Left cardiac atrium (tissue), 4 donors: ENCODE measurements at regions not wholly inside any gene's neighbourhood (a gene's known extent, or its start where the extent isn't known, plus 50 kb on each side); places are given as distances from the start of the nearest gene placed in this dataset.

Experiments
- ATAC-seq, 2 donors: fragments of 200-7000 bp; cut with Tn5 transposase; one replicate each; pipeline ENCODE4 v1.9.1; 2020; ENCODE audit warnings: mild to moderate bottlenecking in 2 of 2, moderate library complexity in 2 of 2
- DNase-seq: peaks from one replicate; pipeline ENCODE4 v3.0.0-alpha.2; 2020
- intact Hi-C, 2 donors: fragments of 100-400 bp; cut with DNase I; formaldehyde crosslinking; loops; one replicate each; pipeline versions ENCODE4 v1.14.1 to v1.15.1; 2022 to 2023
- donor health status: DM: no; HTN: yes; CAD: no.
- donor health status: DM: no; HTN: yes; CAD: no; lungs with severe emphysema.
- donor health status: DM: yes; HTN: yes; CAD: no.
- donor health status: Dilated cardiomyopathy.

DNA sequence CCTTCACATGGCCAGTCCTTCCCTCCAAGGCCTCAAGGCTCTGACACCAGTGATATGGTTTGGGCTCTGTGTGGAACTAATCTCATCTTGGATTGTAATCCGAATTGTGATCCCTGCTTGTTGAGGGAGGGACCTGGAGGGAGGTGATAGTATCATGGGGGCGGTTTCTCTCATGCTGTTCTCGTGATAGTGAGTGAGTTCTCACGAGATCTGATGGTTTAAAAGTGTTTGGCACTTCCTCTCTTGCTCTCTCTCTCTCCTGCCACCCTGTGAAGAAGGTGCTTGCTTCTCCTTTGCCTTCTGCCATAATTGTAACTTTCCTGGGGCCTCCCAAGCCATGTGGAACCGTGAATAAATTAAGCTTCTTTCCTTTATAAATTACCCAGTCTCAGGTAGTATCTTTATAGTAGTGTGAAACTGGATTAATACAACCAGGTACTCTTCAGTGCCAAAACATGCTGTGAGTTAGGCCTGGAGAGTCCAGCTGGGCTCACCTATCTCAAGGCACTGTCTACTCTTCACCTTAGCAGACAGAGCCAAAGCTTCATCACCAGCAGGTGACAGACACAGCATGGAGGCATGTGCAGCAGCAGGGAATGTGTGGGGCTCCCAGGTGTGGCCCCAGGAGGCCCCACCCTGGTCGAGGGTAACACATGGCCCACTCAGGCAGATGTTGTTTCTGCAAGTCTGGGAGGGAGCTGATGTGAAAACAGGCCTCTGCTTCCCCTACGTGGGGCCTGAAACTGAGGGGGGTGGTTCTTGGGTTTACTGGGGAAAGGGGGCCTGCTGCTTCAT, 97.5 kb upstream of the CDYL start:
- intact Hi-C loops = no loop called here
- ATAC-seq (no peak), DNase-seq (no peak)

DNA sequence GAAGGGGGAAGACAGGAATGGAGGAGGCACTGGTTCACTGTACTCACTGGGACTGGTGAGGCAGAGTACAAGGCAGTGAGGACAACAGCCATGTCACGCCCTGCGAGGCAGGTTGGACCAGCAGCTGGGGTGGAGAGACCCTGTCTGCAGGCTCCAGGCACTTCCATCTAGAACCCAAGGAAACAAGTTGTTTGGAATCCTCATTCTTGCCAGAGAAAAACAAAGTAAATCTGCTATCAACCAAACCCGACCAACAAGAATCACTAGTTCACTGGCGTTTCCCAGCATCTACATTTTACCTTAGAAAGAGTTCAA, 98.5 kb upstream of the CDYL start:
- ATAC-seq = no peak
- intact Hi-C loops = no loop called here

DNA sequence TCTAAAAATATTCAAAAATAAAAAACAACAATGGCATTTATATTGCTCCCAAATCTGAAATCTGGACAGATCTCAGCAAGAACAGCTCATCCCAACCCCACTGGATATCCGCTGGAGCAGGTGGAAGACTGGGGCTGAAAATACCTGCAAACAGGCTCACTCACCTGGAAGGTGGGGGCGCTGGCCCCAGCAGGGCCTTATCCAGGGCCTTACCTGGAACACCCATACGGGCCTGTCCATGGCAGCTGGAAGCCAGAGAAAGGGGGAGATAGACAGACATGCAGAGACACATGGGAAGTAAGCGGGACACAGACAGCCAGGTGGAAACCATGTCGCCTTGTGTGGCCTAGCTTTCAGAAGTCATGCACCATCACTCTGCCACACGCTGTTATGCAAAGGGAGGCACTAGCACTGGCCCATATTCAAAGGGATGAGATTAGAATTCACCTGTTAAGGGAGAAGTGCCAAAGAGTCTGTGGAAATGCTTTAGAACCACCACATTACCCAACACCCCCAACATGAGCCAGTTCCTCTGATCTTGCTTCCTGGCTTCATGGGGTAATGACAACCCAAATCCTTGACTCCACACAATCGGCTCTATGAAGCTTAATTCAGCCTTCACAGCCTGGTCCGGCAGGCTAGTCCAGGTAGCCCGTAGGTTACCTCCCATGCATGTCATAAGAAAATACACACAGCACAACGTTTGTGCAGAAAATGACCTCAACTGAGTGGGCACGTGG, 99.0 kb upstream of the CDYL start:
- intact Hi-C loops = no loop called here
- ATAC-seq = no peak
- DNase-seq = no peak

More for the DNA sequence above, 98.5 kb upstream of the CDYL start:
- no peak for DNase-seq

DNA sequence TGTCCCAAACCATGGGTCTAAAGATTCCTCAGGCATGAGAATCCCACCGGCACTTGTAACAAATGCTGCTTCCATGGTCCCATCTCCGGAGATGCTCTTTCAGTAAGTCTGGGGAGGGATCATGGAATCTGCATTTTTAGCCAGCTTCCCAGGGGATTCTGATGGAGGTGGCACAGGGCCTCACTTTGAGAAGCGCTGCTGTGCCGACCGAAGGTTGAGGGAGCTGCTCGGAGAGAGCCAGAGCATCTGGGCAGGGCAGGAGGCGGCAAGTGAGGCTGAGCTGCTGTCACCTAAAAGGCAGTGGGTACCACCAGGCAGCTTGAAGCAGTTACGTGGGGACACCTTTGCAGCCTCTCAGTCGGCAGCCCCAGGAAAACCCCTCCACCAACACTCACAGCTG, 100.2 kb upstream of the CDYL start:
- DNase-seq (no peak), ATAC-seq (no peak)

DNA sequence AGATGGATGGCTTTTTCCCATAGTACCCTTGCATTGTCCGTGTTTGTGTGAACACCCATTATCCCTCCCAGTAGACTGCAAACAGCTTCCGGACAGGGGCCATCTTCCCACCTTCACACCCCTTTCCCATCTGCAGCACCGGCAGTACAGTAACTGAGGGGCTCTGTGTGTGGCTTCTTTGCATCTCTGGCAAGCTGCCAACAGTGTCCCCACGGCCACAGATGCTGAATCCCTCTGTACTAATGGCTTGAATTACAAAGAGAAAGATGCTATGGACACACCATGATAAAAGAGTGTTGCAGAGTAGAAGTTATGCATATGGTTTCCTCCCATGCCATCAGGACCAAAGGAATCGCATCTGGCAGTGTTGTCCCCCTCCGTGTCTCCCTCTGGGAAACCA, 101.1 kb upstream of the CDYL start:
- ATAC-seq (no peak), DNase-seq (no peak)
- intact Hi-C loops = no loop called here

More for the DNA sequence above, 100.2 kb upstream of the CDYL start:
- intact Hi-C loops = no loop called here

DNA sequence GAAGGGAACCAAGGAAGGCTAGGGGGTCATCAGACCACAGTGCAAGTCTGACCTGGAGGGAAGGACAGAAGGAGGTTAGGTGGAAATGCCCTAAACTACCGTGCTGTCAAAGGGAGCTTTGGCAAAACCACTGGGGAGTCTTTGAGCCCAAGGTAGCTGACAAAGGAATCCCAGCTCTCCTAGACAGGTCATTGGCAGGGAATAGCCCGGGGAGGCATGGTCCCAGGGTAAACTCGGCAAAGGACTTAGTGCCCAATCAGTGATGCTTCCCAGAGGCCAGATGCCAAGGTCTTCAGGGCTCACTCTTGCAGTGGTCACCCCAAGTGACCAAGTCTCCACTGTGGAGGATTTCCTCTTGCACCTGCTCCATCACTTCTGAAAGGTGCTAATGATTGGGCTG, 102.3 kb upstream of the CDYL start:
- DNase-seq = no peak
- ATAC-seq = no peak
- intact Hi-C loops = no loop called here

DNA sequence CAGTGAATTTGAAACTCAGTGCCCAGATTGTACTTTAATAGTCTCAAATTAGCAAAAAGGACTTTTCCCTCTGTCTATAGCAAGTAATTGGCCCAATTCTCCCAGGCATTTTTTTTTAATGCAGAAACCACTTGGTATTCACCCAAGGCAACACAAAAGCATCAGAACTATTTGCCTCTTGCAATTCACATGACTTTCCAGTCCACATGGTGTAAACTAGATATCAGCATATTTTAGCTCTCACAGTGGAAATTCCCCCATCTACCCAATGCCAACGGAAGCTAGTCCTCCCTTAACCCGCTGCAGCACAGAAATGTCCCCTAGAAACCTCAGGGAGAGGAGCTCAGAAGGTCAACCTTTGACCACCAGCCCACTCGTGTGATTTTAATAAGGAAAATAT, 103.4 kb upstream of the CDYL start:
- DNase-seq = no peak
- ATAC-seq = peak in 1 of 2 donors; percentile 79
- intact Hi-C loops = no loop called here

DNA sequence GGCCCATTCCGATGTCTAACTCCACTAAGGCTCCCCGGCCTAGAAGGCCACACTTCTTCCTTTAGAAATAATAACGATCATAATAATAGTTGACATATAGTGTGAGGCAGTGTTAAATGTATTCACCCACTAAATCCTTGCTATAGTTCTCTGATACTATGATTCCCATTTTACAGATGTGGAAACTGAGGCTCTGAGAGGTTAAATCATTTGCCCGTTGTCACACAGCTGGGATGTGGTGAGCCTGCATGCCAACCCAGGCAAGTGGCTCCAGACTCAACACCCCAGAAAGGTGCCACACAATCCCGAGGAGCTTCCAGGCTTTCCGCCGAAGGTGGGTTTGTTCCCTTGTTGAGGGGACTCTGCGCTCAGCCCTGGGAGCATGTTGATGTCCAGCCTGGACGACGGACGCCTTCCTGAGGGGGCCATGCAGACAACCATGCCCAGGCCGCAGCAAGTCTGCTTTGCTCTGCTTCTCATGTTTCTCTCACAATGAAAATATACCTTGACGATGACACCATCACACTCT, 104.6 kb upstream of the CDYL start:
- intact Hi-C loops = no loop called here
- DNase-seq = no peak
- no peak for ATAC-seq

DNA sequence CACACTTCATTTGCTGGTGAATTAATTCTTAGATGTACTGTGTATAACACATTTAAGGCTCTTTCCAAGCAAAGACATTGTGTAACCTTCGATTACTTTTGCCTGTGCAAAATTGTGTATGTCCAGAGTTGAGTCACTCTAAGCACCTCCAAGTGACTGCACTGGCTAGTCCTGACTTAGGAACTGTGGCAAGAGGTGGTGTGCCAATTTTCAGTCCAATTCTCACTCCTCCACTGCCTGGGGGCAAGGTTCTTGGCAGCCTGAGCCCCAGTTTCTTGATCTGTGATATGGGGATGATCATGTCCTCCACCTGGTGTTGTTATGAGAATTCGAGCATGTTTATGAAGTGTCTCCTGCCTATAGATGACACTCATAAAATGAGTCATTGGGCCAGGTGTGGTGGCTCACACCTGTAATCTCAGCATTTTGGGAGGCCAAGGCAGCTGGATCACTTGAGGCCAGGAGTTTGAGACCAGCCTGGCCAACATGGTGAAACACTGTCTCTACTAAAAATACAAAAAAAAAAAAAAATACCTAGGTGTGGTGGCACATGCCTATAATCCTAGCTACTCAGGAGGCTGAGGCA, 105.3 kb upstream of the CDYL start:
- intact Hi-C loops = no loop called here
- ATAC-seq = no peak
- DNase-seq = no peak

DNA sequence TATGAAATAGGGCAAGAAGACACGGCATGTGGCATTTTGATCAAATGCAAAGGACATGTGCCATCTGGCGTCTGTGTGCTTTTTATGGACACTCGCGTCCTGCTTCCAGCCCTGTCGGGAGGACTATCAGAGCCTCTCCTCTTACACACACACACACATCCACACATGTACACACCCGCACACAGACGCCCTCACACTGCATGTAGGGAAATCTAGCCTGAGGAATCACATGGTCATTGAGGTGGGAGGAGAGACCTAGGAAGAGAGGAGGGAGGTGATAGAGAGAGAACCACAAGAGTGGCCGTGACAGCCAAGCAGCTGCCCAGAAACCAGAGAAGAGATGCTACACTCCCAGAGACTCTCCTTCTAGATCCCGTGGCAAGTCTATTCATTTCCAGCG, 105.9 kb upstream of the CDYL start:
- intact Hi-C loops = no loop called here
- no peak for DNase-seq
- ATAC-seq = no peak

DNA sequence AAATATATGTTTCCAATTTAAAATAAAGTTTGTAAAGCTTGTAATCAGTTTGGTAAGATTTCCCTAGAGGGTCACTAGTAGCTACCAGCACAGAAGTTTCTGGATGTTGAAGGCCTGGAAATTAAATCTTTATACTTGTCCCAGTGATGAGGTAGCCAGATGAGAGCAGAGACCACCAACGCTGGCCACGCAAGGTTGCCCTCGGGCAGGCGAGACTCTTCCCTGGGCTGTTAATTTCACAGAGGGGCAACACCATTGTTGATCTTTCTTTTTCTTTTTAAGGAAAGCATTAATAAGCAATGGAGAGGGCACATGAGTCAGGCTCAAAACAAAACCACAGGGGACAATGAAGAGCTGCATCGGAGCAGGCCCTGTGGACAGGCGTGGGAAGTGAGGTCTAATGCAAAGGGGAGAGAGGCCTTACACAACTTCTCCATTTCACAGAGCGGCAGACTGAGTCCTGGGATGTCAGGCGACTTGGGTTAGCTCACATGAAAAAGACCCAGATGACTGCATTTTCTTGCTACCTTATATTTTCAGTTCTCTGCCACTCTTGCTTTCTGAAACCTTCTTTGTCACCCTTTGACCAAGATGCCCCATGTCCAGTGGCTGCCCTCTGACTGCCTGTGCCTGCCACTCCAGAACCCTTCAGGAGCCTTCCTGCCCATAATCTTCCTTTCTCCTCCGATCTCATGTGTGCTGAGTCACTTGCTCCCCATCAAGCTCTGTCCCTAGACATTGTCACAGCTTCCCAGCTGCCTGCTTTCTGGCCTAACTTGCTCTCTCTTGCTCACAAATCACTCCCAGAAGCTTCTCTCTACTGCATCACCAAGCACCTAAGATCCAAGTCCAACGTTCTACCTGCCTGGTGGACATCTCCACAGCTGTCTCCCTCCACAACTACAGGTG, 107.7 kb upstream of the CDYL start:
- intact Hi-C loops = no loop called here
- ATAC-seq = no peak
- DNase-seq = no peak

DNA sequence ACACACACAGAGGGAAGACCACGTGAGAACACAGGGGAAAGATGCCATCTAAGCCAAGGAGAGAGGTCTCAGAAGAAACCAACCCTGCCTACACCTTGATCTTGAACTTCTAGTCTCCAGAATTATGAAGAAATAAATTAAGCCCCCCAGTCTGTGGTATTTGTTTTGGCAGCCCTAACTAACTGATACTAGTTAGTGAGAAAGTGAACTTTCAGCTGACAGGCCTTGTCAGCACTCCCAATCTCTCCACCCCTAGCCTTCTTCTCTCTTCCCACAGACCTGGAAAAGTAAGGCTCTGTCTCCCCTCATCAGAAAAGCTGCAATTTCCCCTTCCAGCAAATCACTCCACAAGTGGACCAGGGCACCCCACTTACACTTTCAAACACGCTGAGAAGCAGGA, 108.6 kb upstream of the CDYL start:
- ATAC-seq (no peak), DNase-seq (no peak)
- intact Hi-C loops = no loop called here

DNA sequence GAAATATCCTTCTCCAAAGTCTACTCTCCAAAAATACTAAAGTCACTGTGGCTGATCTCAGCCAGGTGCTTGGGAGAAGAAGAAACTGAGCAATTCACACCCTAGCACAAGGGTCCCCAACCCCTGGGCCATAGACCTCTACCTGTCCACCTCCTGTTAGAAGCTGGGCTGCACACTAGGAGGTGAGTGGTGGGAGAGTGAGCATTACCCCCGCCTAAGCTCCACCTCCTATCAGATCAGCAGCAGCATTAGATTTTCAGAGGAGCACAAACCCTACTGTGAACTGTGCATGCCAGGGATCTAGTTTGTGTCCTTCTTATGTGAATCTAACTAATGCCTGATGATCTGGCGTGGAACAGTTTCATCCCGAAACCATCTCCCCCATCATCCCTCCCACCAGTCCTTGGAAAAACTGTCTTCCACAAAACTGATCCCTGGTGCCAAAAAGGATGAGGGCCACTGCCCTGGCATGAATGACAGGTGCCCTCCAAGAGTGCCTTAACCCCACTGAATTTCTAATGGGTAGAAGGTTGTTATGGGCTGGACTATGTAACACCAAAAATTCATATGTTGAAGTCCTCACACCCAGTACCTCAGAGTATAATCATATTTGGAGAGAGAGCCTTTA, 109.2 kb upstream of the CDYL start:
- intact Hi-C loops = no loop called here
- DNase-seq (no peak), ATAC-seq (no peak)

DNA sequence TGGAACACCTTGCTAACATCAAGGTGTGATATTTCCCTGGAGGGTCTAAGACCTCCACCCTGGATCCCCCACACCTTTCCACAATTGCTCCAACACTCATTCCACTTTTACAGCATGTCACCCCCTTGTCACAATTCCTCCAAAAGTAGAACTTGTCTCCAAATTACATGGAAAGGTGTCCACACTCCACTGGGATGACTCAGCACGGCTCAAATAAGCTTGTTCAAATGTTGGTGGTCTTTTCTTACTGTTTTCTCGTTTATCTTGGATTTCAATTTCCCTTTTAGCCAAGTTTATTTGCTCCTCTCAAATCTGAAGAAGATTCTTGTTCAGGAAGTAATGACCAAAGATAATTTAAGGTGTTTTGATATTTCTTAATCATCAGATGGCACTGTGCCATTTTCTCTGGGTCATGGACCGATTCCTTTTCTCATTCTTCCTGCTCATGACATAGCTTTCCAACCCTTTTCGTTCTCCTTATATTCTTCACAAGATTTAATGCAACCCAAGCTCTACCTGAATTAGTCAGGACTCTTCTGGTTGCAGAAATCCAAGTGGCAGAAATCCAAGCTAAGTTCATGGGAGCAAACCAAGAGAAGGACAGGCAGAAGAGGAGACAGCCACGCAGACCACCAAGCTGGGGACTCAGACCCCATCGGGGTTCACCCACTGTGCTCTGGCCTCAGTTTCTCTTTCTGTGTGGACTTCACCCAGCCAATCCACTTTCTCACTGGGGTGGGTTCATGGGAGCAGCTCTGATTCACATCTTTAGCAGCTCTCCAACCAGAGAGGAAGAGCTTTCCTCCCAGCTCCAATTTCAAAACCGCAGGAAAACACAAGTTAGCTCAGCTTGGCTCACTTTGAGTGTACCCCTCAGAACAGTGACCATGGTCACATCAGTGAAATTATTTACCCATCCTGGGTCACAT, 110.5 kb upstream of the CDYL start:
- intact Hi-C loops = no loop called here

DNA sequence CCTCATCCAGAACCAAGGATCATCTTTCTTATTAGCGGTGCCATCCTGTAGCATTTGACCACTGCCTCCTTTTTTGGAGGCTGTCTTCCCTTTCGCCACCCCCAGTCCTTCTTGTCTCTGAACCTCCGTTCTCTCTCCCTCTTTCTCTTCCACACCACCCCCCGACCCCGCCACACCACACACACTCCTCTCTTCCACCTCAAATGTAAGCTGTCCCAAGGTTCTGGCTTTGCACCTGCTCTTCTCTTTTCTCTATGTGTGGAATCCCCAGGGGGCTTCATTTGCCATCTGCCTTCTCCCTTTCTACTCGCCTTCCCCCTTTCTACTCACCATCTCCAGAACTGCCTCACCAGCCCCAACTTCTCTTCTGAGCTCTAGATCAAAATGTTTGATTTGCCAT, 111.3 kb upstream of the CDYL start:
- no peak for ATAC-seq
- intact Hi-C loops = no loop called here
- DNase-seq = no peak

More for the DNA sequence above, 110.5 kb upstream of the CDYL start:
- ATAC-seq (no peak), DNase-seq (no peak)

DNA sequence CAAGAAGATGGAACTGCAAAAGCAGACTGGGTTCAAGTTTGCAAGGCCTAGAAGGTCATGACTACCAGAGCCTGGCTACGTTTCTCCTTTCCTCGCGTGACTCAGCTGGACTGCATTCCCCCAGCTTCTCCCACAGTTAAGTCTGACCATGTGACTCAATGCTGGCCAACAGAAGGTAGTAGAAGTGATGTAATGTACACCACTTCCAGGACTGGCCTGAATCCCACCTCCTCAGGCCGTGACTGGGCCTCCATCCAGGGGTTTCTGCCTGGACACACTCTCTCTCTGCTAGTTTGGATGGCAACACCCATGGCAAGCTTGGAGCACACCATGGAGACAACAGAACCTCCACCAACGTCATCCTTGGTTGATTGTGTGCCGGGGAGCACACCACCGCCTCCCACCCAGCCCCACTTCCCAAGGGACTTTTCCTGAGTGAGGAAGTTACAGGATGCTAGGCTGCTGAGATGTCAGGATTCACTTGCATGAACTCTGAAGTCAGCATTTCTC, 112.0 kb upstream of the CDYL start:
- intact Hi-C loops = no loop called here
- DNase-seq = peak; percentile 77
- ATAC-seq = peak; percentile 92 to 95

DNA sequence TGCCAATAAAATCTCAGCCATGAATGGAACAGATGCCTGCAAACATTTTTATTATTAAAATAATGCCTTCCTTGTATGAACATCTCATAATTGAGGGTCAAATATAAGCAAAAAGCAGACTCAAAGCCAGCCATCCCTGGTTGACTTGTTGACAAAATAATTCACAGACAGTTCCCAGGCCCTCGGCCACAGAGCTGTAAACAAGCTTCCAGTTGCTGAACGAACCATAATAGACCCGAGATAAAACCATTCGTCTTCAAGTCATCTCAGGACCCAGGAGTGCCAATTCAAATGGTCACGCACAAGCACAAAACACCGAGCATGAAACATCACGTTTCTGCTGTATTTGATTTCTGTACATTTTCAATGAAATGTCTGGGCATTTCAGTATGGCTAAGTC, 113.3 kb upstream of the CDYL start:
- DNase-seq = no peak
- intact Hi-C loops = no loop called here
- no peak for ATAC-seq

DNA sequence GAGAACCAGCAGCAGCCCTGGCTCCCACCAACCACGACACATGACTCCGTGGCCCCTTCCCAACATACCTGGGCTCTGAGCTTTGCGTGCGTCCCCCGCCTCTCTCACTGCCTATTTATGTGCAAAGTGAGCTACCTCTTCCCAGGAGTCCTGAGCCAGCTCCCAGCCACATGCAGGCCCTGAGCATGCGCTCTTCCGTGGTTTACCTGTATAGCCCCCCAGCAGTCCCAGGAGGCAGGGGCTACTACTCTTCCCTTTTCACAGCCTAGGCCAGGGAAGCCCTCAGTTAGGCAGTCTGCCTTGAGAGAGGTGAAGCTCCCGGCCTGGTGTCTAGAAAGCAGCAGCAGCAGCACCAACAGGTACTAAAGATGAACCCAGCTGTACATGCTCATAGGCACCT, 114.8 kb upstream of the CDYL start:
- intact Hi-C loops = no loop called here
- ATAC-seq (no peak), DNase-seq (no peak)
